Neural cell (in vitro differentiated cells): ENCODE measurements at regions not wholly inside any gene's neighbourhood (a gene's known extent, or its start where the extent isn't known, plus 50 kb on each side); places are given as distances from the start of the nearest gene placed in this dataset.

Source experiments
- H2AFZ ChIP-seq: fragments of 200-600, 300-800 bp; sonication (generic), shearing (Covaris generic); 2 replicates; pipeline ENCODE4 v1.6.0; 2014; ENCODE audit warnings: low read depth, mild to moderate bottlenecking, antibody characterized with exemption, low read length, moderate library complexity
- H3F3A ChIP-seq: fragments of 200-600 bp; shearing (Covaris generic); 2 replicates; pipeline ENCODE4 v1.6.1; 2016; ENCODE audit warnings: mild to moderate bottlenecking, moderate library complexity, mixed read lengths, antibody characterized with exemption, low read length; ENCODE audit not compliant: insufficient read depth, poor library complexity, severe bottlenecking
- H3K27ac ChIP-seq: fragments of 200-600, 300-800 bp; sonication (generic), shearing (Covaris generic); 2 replicates; pipeline ENCODE4 v1.5.1; 2014; ENCODE audit warnings: mild to moderate bottlenecking, low read length, moderate library complexity
- H3K27me3 ChIP-seq: fragments of 300-800, 200-600 bp; sonication (generic), shearing (Covaris generic); 2 replicates; pipeline ENCODE4 v1.6.0; 2014; ENCODE audit warnings: mild to moderate bottlenecking, low read depth, low read length, moderate library complexity; ENCODE audit not compliant: insufficient read depth
- H3K36me3 ChIP-seq: fragments of 300-800, 200-600 bp; sonication (generic), shearing (Covaris generic); 2 replicates; pipeline ENCODE4 v1.5.1; 2014; ENCODE audit warnings: mild to moderate bottlenecking, antibody characterized with exemption, low read length, moderate library complexity; ENCODE audit not compliant: insufficient read depth
- H3K4me2 ChIP-seq: fragments of 300-800, 200-600 bp; sonication (generic), shearing (Covaris generic); 2 replicates; pipeline ENCODE4 v1.6.0; 2014; ENCODE audit warnings: mild to moderate bottlenecking, low read length
- H3K4me3 ChIP-seq: fragments of 300-800, 200-600 bp; sonication (generic), shearing (Covaris generic); 2 replicates; pipeline ENCODE4 v1.5.1; 2014; ENCODE audit warnings: mild to moderate bottlenecking, low read length, moderate library complexity
- H3K79me2 ChIP-seq: fragments of 200-600 bp; shearing (Covaris generic); replicated peaks from 2 replicates; pipeline ENCODE4 v1.6.0; 2014; ENCODE audit warnings: mild to moderate bottlenecking, low read length, moderate library complexity; ENCODE audit not compliant: insufficient read depth
- H3K9ac ChIP-seq: fragments of 300-800, 200-600 bp; sonication (generic), shearing (Covaris generic); 2 replicates; pipeline ENCODE4 v1.6.1; 2016; ENCODE audit warnings: mild to moderate bottlenecking, low read length, mixed read lengths
- H3K9me2 ChIP-seq: fragments of 200-600 bp; shearing (Covaris generic); 2 replicates; pipeline ENCODE4 v1.6.1; 2016; ENCODE audit warnings: mild to moderate bottlenecking, low read length, mixed read lengths; ENCODE audit not compliant: insufficient read depth
- H3K9me3 ChIP-seq: fragments of 200-600, 300-800 bp; sonication (generic), shearing (Covaris generic); 2 replicates; pipeline ENCODE4 v1.6.1; 2016; ENCODE audit warnings: mild to moderate bottlenecking, mixed run types, low read length, moderate library complexity, mixed read lengths
- H4K20me1 ChIP-seq: fragments of 200-600 bp; shearing (Covaris generic); 2 replicates; pipeline ENCODE4 v1.6.1; 2016; ENCODE audit warnings: mild to moderate bottlenecking, mixed run types; ENCODE audit not compliant: insufficient read depth
- EP300 ChIP-seq: fragments of 450-650 bp; conservative IDR thresholded peaks from 2 replicates; pipeline ENCODE4 v1.6.1; 2014; ENCODE audit warnings: antibody characterized with exemption, mild to moderate bottlenecking, moderate library complexity; ENCODE audit not compliant: poor library complexity, severe bottlenecking
- EZH2 ChIP-seq: fragments of 200-600, 300-800 bp; shearing (Covaris generic), sonication (generic); IDR thresholded peaks from 2 replicates; pipeline ENCODE4 v1.6.1; 2014; ENCODE audit warnings: antibody characterized with exemption, low read length, borderline replicate concordance, mild to moderate bottlenecking; ENCODE audit not compliant: insufficient read depth, poor library complexity, severe bottlenecking
- MXI1 ChIP-seq: fragments of 450-650 bp; conservative IDR thresholded peaks from 2 replicates; pipeline ENCODE4 v1.6.1; 2014; ENCODE audit warnings: antibody characterized with exemption, mild to moderate bottlenecking; ENCODE audit not compliant: poor library complexity, severe bottlenecking
- POLR2AphosphoS5 ChIP-seq: IDR thresholded peaks from 2 replicates; pipeline ENCODE4 v1.6.1; 2012
- RAD21 ChIP-seq: fragments of 450-650 bp; conservative IDR thresholded peaks from 2 replicates; pipeline ENCODE4 v1.6.1; 2014; ENCODE audit warnings: antibody characterized with exemption, mild to moderate bottlenecking, moderate library complexity
- REST ChIP-seq: IDR thresholded peaks from 2 replicates; pipeline ENCODE4 v1.6.1; 2012; ENCODE audit warnings: borderline replicate concordance
- SMC3 ChIP-seq: fragments of 450-650 bp; conservative IDR thresholded peaks from 2 replicates; pipeline ENCODE4 v1.6.1; 2014; ENCODE audit warnings: antibody characterized with exemption, mild to moderate bottlenecking, moderate library complexity; ENCODE audit not compliant: poor library complexity
- TAF1 ChIP-seq: IDR thresholded peaks from 2 replicates; pipeline ENCODE4 v1.6.1; 2012; ENCODE audit warnings: low read depth
- TF ChIP-seq, protein P1 (sequence below): fragments of 450-650 bp; IDR thresholded peaks from 2 replicates; pipeline ENCODE4 v1.5.1; 2014; ENCODE audit warnings: antibody characterized with exemption, mild to moderate bottlenecking, moderate library complexity; ENCODE audit not compliant: poor library complexity, severe bottlenecking

DNA sequence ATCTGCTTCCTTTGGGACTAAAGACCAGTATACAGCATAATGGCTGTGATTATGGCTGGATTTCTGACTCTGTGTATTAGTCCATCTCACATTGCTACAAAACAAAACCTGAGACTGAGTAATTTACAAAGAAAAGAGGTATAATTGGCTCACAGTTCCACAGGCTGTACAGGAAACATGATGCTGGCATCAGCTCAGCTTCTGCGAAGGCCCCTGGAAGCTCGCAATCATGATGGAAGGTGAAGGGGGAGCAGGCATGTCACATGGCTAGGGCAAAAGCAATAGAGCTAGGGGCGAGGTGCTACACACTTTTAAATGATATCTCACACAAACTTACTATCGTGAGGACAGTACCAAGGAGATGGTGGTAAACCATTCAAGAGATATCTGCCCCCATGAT, 68.0 kb upstream of the GADL1 start:
- H3K9me2 ChIP-seq = no peaks in the 10 kb centered on the region
- TF ChIP-seq, protein P1, sequence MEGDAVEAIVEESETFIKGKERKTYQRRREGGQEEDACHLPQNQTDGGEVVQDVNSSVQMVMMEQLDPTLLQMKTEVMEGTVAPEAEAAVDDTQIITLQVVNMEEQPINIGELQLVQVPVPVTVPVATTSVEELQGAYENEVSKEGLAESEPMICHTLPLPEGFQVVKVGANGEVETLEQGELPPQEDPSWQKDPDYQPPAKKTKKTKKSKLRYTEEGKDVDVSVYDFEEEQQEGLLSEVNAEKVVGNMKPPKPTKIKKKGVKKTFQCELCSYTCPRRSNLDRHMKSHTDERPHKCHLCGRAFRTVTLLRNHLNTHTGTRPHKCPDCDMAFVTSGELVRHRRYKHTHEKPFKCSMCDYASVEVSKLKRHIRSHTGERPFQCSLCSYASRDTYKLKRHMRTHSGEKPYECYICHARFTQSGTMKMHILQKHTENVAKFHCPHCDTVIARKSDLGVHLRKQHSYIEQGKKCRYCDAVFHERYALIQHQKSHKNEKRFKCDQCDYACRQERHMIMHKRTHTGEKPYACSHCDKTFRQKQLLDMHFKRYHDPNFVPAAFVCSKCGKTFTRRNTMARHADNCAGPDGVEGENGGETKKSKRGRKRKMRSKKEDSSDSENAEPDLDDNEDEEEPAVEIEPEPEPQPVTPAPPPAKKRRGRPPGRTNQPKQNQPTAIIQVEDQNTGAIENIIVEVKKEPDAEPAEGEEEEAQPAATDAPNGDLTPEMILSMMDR = no peak
- TF ChIP-seq EP300 = no peak
- TF ChIP-seq EZH2 = no peak
- TF ChIP-seq MXI1 = no peak
- no peak for TF ChIP-seq RAD21
- no peak for TF ChIP-seq TAF1
- no peak for TF ChIP-seq REST
- TF ChIP-seq SMC3 = no peak
- no peak for TF ChIP-seq POLR2AphosphoS5
- H3K4me2 ChIP-seq = no peak overlapping the region
- no peak overlapping the region for H2AFZ ChIP-seq
- H3K36me3 ChIP-seq = no peaks in the 10 kb centered on the region
- no peak overlapping the region for H3K27ac ChIP-seq
- no peaks in the 10 kb centered on the region for H3F3A ChIP-seq
- no peaks in the 10 kb centered on the region for H3K79me2 ChIP-seq
- H3K4me3 ChIP-seq = no peak overlapping the region
- H3K9me3 ChIP-seq = no peaks in the 10 kb centered on the region
- H4K20me1 ChIP-seq = no peaks in the 10 kb centered on the region
- no peak overlapping the region for H3K9ac ChIP-seq
- H3K27me3 ChIP-seq = no peaks in the 10 kb centered on the region

DNA sequence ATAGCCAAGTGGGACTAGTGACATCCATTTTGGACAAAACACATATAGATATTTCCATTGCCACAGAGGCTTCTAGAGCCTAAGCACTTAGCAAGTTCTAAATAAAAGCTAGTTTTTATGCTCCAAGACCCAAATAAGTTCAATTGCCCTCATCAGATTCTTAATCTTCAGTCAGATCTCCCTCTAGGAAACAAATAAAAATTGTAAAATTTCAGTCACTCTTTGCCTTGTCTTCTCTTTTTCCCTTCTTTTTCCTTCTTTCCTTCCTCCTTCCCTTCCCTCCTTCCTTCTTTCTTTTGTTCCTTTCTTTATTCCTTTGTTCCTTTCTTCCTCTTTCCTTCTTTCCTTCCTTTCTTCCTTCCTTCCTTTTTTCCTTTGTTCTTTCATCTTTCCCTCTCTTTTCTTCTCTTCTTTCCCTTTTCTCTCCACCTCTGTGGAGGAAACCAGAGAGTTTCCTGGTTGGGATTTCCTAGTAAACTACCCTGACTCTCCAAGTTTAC, 68.8 kb upstream of the GADL1 start:
- H3K9ac ChIP-seq = no peak overlapping the region
- no peaks in the 10 kb centered on the region for H4K20me1 ChIP-seq
- H3K9me3 ChIP-seq = no peaks in the 10 kb centered on the region
- H3K27me3 ChIP-seq = no peaks in the 10 kb centered on the region
- H2AFZ ChIP-seq = no peak overlapping the region
- H3K9me2 ChIP-seq = no peaks in the 10 kb centered on the region
- no peaks in the 10 kb centered on the region for H3K36me3 ChIP-seq
- no peak overlapping the region for H3K4me2 ChIP-seq
- H3K4me3 ChIP-seq = no peak overlapping the region
- TF ChIP-seq EP300 (no peak), RAD21 (no peak), EZH2 (no peak), MXI1 (no peak), POLR2AphosphoS5 (no peak), TAF1 (no peak), REST (no peak)
- TF ChIP-seq, protein P1 = no peak
- no peaks in the 10 kb centered on the region for H3K79me2 ChIP-seq
- no peak overlapping the region for H3K27ac ChIP-seq
- H3F3A ChIP-seq = no peaks in the 10 kb centered on the region
